ENCODE measurements at regions not wholly inside any gene's neighbourhood (a gene's known extent, or its start where the extent isn't known, plus 50 kb on each side); places are given as distances from the start of the nearest gene placed in this dataset.

DNA sequence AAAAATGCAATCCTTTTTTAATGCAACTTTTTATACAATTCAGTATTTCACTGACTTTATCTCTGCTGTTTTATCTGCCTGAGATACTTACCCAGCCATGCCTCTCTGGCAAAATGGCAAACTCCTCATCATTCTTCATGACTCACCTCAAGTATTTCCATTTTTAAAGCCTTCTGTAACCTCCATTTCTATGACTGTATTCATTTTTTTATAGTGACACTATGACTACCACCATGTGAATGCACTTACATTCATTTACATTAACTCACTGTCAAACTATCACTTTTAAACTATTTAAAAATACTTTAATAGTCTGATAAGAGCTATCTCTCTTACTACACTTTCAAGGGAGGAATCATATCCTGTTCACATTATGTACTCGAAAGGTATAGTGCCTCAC lies 99.4 kb upstream of the SCN7A start:
- TF ChIP-seq, protein P1, sequence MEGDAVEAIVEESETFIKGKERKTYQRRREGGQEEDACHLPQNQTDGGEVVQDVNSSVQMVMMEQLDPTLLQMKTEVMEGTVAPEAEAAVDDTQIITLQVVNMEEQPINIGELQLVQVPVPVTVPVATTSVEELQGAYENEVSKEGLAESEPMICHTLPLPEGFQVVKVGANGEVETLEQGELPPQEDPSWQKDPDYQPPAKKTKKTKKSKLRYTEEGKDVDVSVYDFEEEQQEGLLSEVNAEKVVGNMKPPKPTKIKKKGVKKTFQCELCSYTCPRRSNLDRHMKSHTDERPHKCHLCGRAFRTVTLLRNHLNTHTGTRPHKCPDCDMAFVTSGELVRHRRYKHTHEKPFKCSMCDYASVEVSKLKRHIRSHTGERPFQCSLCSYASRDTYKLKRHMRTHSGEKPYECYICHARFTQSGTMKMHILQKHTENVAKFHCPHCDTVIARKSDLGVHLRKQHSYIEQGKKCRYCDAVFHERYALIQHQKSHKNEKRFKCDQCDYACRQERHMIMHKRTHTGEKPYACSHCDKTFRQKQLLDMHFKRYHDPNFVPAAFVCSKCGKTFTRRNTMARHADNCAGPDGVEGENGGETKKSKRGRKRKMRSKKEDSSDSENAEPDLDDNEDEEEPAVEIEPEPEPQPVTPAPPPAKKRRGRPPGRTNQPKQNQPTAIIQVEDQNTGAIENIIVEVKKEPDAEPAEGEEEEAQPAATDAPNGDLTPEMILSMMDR (optimal IDR thresholded peaks at IDR 0.05 in 1 of 3, IDR thresholded peaks at IDR 0.05 in 1 of 3, conservative IDR thresholded peaks at IDR 0.05 in 1 of 3; ENCODE audit: extremely low read depth in 1 of 3, insufficient read depth in 2 of 3, low read length in 3 of 3), result no peak
- TF ChIP-seq EZH2 (IDR thresholded peaks at IDR 0.05; ENCODE audit: low read length), result no peak
